Activated CD8-positive, alpha-beta memory T cell treated with anti-CD3 and anti-CD28 coated beads for 1 hour (primary cell): ENCODE measurements at regions not wholly inside any gene's neighbourhood (a gene's known extent, or its start where the extent isn't known, plus 50 kb on each side); places are given as distances from the start of the nearest gene placed in this dataset.
"Not testable (repeated sequence)": the region's sequence is repeated elsewhere in the genome, so short reads cannot be mapped to it uniquely, and the experiment has no call there.

ENCODE experiments used
- DNase-seq, 2 donors: peaks; one replicate each; pipeline ENCODE4 v3.0.0-alpha.2; 2020; ENCODE audit warnings: low read depth in 1 of 2; ENCODE audit errors: extremely low read depth in 1 of 2

DNA sequence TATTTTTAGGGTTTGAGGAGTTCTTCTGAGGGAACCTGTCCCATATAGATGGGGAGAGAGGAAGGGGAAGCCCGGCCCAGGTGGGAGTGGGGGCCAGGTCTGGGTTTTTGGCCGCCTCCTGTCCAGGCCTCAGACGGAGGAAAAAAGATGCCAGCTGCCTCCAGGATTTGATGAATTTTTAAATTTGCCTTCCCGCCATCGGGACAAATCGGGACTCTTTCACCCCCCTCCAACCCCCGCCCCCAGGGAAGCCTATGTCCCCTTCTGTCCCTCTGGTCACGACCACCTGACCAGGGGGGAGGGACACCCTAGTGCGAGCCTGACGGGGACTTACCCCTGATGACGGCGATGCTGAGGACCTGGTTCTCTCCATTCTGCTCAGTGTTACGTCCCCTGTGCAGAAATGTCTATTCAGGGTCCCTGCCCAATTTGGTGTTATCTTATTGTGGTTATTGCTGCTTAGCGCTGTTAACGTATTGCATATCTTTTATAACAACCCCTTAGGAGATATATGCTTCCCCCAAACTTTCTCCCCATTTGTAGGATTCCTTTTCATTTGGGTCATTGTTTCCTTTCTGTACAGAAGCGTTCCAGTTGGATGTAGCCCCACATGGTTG lies 115.9 kb upstream of the GRK3 start:
- no peak for DNase-seq

DNA sequence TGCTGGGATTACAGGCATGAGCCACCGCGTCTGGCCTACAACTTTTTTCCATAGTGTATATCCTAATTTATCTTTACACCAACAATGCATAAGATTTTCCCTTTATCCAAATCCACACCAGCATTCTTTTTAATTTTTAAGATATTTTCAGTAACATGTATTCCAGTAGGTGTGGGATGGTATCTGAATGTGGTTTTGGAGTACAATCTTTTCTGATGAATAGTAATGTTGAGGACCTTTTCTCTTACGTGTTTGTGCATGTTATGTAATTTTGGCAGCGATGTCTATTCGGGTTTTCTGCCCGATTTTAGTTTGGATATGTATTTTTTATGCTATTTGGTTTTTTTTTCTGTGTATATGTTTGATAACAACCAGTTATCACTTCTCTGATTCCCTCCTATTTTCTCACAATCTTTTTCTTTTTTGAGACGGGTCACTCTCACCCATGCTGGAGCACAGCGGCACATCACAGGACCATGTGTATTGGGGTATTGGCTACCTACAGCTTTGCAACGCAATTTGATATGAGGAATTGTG lies 114.6 kb upstream of the GRK3 start:
- no peak for DNase-seq

DNA sequence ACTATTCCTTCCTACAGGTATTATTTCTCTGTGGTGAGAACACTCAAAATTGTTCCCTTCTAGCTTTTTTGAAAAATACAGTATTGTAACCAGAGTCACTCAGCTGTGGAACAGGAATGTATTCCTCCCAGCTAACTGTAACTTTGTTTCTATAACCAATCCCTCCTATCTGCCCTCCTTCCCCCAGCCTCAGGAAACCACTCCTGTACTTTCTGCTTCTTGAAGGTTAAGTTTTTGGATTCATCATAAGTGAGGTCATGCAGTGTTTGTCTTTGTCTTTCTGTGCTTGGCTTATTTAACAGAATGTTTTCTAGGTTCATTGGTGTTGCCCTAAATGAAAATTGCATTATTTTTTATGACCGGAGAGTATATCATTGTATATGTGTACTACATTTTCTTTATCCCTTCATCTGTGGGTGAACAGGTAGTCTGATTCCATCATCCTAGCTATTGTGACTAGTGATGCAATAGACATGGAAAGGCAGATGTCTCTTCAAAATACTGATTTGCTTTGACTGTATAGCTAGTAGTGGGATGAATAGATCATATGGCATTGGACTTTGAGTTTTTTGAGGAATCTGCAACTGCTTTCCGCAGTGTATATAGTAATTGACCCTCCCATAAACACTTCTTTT lies 112.9 kb upstream of the GRK3 start:
- DNase-seq: no peak

DNA sequence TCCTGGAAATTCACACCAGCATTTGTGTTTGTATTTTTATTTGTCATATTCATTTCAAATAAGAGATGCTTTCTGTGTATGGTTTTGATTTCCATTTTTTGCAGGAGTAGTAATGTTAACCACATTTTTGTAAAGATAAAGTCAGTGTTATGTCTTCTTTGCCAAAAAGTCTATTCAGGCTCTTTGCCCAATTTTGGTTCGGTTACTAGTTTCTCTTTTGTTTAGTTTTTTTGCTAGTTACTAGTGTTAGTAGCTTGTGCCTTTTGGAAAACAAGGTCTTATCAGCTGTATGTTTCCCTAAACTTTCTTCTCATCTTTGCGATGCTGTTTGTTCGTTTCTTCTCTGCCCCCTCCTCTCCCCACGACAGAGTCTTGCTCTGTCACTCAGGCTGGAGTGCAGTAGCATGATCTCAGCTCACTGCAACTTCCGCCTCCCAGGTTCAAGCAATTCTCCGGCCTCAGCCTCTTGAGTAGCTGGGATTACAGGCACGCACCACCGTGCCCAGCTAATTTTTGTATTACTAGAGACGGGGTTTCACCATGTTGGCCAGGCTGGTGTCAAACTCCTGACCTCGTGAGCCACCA lies 112.3 kb upstream of the GRK3 start:
- no peak for DNase-seq

DNA sequence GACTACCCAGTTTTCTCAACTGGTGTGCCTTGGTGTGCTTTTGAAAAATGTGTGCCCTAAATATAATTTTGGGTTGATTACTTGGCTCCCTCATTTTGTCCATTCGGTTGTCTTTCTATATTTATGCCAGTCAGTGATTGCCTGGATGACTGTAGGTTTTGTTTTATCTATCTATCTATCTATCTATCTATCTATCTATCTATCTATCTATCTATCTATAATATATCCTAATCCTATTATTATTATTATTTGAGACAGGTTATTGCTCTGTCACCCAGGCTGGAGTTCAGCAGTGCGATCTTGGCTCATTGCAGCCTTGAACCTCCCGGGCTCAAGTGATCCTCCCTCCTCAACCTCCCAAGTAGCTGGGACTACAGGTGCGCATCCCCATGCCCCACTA lies 111.4 kb upstream of the GRK3 start:
- DNase-seq: no peak

DNA sequence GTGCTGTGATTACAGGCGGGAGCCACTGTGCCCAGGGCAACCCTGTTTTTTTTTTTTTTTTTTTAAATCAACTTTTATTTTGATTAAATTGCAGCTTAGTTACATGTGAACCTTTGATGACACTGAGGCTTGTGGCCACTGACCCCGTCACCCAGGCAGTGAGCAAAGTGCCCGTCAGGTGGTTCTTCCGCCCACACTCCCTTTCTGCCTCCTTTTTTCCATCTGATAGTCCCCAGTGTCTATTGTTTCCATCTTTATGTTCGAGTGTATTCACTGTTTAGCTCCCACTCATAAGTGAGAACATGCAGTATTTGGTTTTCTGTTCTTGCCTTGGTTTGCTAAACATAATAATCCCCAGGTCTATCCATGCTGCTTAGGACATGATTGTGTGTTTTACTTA lies 110.9 kb upstream of the GRK3 start:
- no peak for DNase-seq

DNA sequence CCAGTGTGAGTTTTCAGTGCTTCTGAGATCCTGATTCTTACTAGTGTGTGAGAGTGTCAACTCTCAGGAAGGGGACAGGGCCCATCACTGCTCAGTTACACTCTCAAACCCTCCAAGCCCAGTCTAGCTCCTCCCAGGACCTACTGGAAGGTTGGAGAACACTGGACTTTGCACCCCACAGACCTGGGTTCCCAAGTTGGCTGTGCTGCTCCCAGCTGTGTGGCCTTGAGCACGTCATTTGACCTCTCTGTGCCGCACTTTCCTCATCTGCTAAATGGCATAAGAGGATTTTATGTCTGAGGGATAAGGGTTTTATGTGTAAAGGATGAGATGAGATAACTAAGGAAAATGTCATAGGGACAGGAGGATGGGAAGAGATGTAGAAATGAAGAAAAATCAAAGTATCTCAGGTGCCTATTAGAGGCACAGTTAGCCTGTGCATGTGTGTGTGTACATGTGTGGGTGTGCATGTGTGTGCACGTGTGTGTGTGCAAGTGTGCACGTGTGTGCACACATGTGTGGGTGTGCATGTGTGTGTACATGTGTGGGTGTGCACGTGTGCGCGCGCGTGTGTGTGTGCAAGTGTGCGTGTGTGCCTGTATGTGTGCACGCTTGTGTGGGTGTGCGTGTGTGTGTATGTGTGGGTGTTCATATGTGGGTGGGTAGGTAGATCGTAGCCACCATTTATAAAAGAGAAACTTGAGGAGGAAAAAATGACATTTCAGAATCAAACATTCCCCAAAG lies 108.0 kb upstream of the GRK3 start:
- DNase-seq: not testable (repeated sequence)

DNA sequence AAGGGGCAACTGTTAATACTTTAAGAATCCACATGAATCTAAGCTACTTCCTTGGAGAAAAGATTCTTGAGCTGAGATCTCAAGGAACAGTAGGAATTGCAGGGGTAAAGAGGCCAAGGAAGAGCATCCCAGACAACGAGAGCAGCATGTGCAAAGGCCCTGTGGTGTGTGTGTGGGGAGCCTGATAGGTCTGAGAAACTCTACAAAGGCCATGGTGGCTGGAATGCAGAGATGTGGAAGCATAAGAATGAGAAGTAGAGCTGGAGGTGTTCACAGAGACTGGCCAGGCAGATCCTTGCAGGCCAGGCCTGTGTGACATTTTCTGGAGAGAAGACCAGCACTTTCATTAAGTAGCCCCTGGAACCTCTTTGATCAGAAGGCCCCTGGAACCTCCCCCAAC lies 105.8 kb upstream of the GRK3 start:
- not testable (repeated sequence) for DNase-seq

DNA sequence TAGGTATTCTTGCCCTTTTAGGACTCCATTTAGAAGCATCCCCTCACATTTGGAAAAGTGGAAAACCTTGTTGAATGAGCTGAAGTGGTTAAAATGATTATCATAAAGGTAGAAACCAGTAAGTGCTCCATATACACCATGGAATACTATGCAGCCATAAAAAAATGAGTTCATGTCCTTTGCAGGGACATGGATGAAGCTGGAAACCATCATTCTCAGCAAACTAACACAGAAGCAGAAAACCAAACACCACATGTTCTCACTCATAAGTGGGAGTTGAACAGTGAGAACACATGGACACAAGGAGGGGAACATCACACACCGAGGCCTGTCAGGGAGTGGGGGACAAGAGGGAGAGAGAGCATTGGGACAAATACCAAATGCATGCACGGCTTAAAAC lies 103.8 kb upstream of the GRK3 start:
- not testable (repeated sequence) for DNase-seq

DNA sequence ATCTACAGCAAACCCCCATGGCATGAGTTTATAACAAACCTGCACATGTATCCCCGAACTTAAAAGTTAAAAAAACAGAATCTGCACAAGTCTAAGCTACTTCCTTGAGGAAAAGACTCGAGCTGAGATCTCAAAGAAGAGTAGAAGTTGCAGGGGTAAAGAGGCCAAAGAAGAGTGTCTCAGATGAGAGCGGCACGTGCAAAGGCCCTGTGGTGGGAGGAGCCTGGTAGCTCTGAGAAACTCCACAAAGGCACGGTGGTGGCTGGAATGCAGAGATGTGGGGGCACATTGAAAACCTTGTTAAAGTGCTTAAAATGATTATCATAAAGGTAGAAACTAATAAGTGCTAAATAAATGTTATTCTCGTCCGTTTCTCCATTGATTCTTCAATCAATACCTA lies 103.2 kb upstream of the GRK3 start:
- no peak for DNase-seq

DNA sequence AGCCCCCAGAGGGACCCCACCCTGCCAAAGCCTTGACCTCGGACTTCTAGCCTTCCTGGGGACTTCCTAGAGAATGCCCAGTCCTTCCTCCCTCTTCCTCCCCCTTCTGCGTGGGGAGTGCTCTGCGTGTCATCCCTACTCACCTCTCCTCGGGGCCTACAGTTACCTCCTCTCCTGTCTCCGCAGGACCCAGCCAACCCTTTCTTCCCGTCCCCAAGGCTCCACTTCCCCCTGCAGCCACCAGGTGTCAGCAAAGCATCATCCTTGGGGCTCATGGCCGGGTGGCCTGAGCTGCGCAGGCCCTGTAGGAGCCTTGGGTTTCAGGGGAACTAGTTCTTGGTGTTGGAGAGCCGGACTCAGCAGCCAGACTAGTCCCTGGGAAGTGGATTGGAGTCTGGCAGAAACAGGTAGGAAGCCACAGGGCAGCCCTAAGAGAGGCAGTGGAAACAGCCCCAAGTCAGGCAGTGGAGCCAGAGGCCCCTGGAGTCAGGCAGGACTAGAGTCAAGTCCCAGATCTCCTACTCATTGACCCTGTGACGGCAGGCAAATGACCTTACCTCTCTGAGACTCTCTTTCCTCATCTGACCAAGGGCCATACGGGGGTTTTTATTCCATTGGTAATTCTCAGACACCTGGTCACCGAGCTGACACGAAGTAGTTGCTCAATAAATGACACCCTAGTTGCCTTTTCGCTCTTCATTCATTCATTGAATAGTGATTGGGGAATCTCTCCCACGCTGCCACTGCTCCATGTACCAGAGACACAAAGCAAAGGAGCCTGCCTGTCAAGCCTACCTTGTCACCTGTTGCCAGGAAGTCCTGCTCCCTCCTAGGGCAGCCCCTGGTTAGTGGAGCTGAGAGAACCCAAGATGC lies 101.8 kb upstream of the GRK3 start:
- peak; percentile 37 to 52 for DNase-seq

DNA sequence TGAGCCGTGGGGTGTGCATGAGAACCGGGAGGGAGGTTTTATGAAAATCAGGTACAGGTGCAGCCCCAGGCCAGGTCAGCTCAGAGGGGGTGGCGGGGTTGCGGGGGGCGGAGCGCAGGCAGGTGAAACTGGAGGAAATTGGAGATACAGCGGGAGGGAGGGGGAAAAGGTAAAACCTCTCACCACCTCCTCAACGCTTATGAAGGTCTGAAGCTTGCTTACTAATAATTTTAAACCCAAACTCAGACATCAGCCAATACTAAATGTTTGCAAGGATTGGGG lies 101.2 kb upstream of the GRK3 start:
- not testable (repeated sequence) for DNase-seq

DNA sequence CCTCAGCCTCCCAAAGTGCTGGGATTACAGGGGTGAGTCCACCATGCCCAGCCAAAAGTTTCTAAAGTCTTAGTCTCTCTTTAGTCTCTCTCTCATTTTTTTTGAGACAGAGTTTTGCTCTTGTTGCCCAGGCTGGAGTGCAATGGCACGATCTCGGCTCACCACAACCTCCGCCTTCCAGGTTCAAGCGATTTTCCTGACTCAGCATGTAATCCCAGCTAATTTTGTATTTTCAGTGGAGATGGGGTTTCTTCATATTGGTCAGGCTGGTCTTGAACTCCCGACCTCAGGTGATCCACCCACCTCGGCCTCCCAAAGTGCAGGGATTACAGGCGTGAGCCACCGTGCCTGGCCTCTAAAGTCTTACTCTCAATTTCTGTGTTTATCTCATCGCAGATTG lies 100.1 kb upstream of the GRK3 start:
- not testable (repeated sequence) for DNase-seq

DNA sequence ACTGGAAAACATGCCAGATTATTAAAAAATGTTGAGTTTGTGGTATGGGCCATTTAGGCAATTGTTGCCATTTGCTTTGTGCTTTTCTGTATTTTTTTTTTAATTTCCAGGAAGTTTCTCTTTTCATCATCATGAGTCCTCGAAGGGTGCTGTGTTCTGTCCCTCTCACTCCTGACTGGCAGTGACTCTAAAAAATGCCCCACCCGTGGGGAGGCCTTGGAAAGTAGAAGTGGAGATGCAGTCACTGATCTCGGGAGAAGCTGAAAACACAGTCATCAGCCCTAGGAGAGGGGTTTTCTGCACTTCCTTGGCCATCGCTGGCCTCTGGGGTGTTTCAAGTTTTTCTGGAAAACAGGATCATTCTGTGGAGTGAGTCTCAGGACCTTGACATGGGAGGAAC lies 98.5 kb upstream of the GRK3 start:
- no peak for DNase-seq

DNA sequence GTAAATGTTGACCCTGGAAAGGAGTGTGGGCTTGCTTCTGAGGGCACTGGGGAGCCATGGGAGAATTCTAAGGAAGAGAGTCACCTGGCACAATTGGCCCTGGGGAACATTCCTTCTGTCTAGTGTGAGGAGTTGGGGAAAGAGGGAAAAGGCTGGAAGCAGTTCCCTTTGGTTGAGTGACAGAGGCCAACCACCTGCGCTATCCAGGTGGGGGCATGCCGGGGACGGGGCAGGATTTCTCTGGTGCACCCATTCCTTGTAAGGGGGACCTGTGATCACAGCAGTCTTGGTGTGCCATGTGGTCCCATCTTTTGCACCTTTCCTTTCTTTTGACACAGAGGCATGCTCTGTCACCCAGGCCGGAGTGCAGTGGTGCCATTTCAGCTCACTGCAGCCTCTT lies 92.1 kb upstream of the GRK3 start:
- DNase-seq: no peak

DNA sequence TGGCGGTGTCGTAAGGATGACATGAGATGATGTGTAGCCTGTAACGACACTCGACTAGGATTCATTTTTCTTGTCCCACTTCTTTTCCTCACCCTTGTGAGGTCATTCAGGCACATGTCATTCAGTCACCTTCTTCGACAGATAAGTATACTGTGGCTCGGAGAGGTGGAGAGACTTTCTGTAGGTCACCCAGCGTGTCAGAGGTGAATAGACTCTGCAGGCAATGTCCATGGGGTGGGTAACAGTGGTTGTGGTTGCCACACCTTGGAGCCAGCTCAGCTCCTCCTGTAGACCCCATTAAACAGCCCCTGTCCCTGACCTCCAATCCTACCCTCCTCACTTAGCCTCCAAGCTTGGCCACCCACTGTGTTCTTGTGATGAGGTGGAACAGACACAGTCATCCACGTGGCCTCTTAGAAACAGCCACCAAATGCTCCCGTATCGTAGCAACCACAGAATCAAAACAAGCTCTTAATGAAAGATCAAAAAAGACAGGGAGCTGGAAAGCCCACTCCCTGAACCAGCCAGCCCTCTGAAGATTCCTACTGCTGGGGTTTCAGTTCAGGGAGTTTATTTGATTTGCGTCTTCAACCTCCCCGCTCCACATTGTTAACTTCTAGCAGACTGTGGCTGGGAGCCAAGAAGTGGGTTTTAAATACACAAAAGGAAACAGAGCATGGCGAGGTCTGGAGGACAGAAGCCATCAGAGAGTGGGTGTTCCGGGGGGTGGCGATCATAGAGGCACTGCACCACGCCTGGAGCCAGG lies 89.0 kb upstream of the GRK3 start:
- no peak for DNase-seq

DNA sequence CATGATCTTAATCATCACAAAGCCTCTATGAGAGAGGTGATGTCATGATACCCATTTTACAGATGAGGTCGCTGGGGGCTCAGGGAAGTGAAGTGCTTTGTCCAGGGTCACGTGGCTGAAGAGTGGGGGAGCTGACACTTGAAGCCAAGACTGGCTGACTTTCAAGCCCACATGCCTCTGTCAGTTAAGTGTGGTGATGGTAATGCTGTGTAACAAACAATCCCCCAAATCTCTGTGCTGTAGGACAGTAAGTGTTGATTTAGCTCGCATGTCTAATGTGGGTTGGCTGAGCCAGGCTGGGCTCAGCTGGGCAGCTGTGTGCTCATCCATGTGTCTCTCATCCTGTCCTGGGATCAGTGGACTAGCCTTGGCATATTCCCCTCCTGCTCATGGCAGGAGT lies 87.1 kb upstream of the GRK3 start:
- no peak for DNase-seq

DNA sequence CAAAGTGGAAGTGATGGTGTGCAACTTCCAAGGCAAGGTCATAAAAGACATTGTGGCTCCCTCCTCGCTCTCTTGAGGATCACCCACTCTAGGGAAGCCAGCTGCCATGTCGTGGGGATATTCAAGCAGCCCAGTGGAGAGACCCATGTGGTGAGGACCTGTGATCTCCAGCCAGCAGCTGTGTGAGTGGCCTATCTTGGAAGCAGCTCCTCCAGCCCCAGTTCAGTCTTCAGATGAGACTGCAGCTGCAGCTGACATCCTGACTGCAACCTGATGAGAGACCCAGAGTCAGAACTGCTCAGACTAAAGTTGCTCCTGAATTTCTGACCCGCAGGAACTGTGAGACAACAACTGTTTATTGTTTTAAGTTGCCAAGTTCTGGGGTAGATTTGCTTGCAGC lies 86.4 kb upstream of the GRK3 start:
- no peak for DNase-seq

DNA sequence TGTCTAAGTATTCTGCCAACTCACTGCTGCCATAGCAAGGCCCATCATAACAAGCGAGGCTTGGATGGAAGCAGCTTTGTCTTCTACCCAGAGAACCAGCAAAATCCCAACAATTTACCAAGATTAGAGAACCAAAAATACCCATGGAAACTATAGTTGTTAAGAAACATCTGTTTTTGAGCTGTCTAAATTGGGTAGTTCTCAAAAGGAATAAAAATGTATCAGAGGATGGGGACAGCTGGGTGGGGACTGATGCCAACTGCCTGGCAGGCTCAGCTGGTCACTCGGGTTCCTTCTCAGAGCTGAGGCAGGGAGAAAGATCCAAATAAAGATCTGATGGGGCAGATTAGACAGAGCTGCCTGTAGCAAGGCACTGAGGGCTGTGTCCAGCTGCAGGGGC lies 85.9 kb upstream of the GRK3 start:
- DNase-seq: no peak

DNA sequence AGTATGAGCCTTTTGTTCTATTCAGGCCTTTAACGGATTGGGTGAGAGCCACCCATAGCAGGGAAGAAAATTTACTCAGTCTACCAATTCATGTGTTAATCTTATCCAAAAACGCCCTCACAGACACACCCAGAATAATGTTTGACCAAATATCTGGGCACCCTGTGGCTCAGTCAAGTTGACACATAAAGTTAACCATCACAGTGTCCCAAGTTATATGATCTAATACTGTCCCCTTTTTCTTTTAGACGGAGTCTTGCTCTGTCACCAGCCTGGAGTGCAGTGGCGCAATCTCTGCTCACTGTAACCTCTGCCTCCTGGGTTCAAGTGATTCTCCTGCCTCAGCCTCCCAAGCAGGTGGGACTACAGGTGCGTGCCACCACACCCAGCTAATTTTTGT lies 83.6 kb upstream of the GRK3 start:
- DNase-seq: not testable (repeated sequence)
